Vagina (tissue), 2 donors: ENCODE measurements at regions not wholly inside any gene's neighbourhood (a gene's known extent, or its start where the extent isn't known, plus 50 kb on each side); places are given as distances from the start of the nearest gene placed in this dataset.

Source experiments
- DNase-seq, 2 donors: peaks; one replicate each; pipeline ENCODE4 v3.0.0-alpha.2; 2017; ENCODE audit errors: extremely low spot score in 2 of 2
- H3K27ac ChIP-seq: fragments of 200-600 bp; sonication (generic); one replicate; pipeline ENCODE4 v1.5.1; 2019
- H3K27me3 ChIP-seq: fragments of 200-600 bp; sonication (generic); one replicate; pipeline ENCODE4 v1.5.1; 2019
- H3K36me3 ChIP-seq, 2 donors: fragments of 200-600 bp; sonication (generic); one replicate each; pipeline ENCODE4 v1.5.1; 2017 to 2019
- H3K4me1 ChIP-seq: fragments of 200-600 bp; sonication (generic); one replicate; pipeline ENCODE4 v1.5.1; 2019
- H3K4me3 ChIP-seq, 2 donors: fragments of 200-600 bp; sonication (generic); 1 replicate in 1 of 2; 2 replicates in 1 of 2; pipeline ENCODE4 v1.5.1; 2016 to 2019
- H3K9me3 ChIP-seq: fragments of 200-600 bp; sonication (generic); one replicate; pipeline ENCODE4 v1.5.1; 2019
- POLR2A ChIP-seq, 2 donors: fragments of 450-650 bp; IDR thresholded peaks; one replicate each; pipeline ENCODE4 v1.6.1; 2017; ENCODE audit warnings: antibody characterized with exemption in 2 of 2, mild to moderate bottlenecking in 2 of 2, moderate library complexity in 2 of 2
- POLR2AphosphoS5 ChIP-seq, 2 donors: sonication (generic); formaldehyde crosslinking; IDR thresholded peaks; one replicate each; pipeline ENCODE4 v1.9.0; 2017; ENCODE audit warnings: antibody characterized with exemption in 2 of 2, mild to moderate bottlenecking in 2 of 2, low read depth in 1 of 2; ENCODE audit not compliant: insufficient read depth in 1 of 2
- intact Hi-C: fragments of 100-400 bp; cut with DNase I; formaldehyde crosslinking; loops from one replicate; pipeline ENCODE4 v1.15.1; 2023
- TF ChIP-seq, protein P1 (sequence below), 3 experiments: fragments of 450-650 bp in 2 of 3; fragments of 200-600 bp in 1 of 3; sonication (generic) in 1 of 3; IDR thresholded peaks; one replicate each; pipeline ENCODE4 v1.5.1; 2017 to 2019; ENCODE audit warnings: antibody characterized with exemption in 3 of 3, mild to moderate bottlenecking in 2 of 3, moderate library complexity in 2 of 3

DNA sequence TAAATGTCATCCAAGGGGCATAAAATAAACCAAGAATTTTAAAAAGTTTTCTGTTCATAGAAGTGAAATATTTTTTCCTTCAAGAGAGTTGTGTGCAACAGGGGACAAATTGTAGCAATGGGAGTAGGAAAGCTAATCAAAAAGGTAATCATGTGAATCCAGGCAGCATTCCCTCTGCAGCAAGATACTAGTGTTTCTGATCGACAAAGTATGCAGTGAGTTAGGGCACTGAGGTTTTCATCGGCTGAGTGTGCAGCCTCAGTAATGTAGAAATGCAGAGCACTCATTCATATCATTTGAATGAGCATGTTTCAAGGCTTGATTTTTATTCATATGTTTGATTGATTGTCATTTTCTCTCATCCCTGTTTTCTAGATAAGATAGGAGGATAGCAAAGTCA lies 321.7 kb downstream of the PCDH7 start:
- H3K4me1 ChIP-seq = no peaks in the 10 kb centered on the region
- H3K9me3 ChIP-seq = no peaks in the 10 kb centered on the region
- DNase-seq = no peak
- H3K27me3 ChIP-seq = no peaks in the 10 kb centered on the region
- intact Hi-C loops = no loop called here
- TF ChIP-seq POLR2AphosphoS5 (IDR thresholded peaks at IDR 0.05; ENCODE audit: insufficient read depth in 1 of 2, low read depth in 1 of 2) (no peak), POLR2A (IDR thresholded peaks at IDR 0.05) (no peak)
- TF ChIP-seq, protein P1, sequence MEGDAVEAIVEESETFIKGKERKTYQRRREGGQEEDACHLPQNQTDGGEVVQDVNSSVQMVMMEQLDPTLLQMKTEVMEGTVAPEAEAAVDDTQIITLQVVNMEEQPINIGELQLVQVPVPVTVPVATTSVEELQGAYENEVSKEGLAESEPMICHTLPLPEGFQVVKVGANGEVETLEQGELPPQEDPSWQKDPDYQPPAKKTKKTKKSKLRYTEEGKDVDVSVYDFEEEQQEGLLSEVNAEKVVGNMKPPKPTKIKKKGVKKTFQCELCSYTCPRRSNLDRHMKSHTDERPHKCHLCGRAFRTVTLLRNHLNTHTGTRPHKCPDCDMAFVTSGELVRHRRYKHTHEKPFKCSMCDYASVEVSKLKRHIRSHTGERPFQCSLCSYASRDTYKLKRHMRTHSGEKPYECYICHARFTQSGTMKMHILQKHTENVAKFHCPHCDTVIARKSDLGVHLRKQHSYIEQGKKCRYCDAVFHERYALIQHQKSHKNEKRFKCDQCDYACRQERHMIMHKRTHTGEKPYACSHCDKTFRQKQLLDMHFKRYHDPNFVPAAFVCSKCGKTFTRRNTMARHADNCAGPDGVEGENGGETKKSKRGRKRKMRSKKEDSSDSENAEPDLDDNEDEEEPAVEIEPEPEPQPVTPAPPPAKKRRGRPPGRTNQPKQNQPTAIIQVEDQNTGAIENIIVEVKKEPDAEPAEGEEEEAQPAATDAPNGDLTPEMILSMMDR (IDR thresholded peaks at IDR 0.05) = no peak
- no peak overlapping the region for H3K27ac ChIP-seq
- H3K36me3 ChIP-seq = no peaks in the 10 kb centered on the region
- no peak overlapping the region for H3K4me3 ChIP-seq

GRCh38 chr4:31043382-31044062 lies 323.4 kb downstream of the PCDH7 start:
- DNase-seq = no peak
- H3K9me3 ChIP-seq = no peaks in the 10 kb centered on the region
- H3K4me3 ChIP-seq = no peak overlapping the region
- no peaks in the 10 kb centered on the region for H3K4me1 ChIP-seq
- intact Hi-C loops = no loop called here
- no peaks in the 10 kb centered on the region for H3K36me3 ChIP-seq
- no peaks in the 10 kb centered on the region for H3K27me3 ChIP-seq
- TF ChIP-seq POLR2A (IDR thresholded peaks at IDR 0.05) (no peak), POLR2AphosphoS5 (IDR thresholded peaks at IDR 0.05; ENCODE audit: insufficient read depth in 1 of 2, low read depth in 1 of 2) (no peak)
- TF ChIP-seq, protein P1 (IDR thresholded peaks at IDR 0.05) = no peak
- H3K27ac ChIP-seq = no peak overlapping the region

DNA sequence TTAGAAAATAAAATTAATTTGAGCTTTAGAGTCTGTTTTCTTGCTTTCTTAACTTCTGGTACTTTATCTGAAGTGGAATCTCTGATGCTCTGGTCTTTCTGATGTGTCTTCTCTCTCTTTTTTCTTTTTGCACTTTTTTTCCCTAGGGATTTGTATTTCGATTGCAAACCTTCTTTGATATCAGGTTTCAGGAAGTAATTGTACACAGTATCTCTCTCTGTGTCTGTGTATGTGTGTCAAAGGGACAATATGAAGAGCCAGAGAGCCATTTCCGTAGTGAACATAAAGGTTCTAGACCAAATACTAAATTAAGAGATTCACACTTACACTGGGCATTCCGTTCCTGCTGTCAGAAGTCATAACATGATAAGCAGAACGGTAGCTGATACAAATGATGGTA lies 325.0 kb downstream of the PCDH7 start:
- no peak overlapping the region for H3K4me3 ChIP-seq
- intact Hi-C loops = no loop called here
- H3K9me3 ChIP-seq = no peaks in the 10 kb centered on the region
- no peaks in the 10 kb centered on the region for H3K36me3 ChIP-seq
- no peak for DNase-seq
- no peak for TF ChIP-seq POLR2AphosphoS5 (IDR thresholded peaks at IDR 0.05; ENCODE audit: insufficient read depth in 1 of 2, low read depth in 1 of 2)
- no peaks in the 10 kb centered on the region for H3K27me3 ChIP-seq
- H3K4me1 ChIP-seq = no peaks in the 10 kb centered on the region
- no peak overlapping the region for H3K27ac ChIP-seq

- intact Hi-C loops = no loop called here
- Histone ChIP-seq H3K4me1 (no peaks in the 10 kb centered on the region), H3K9me3 (no peaks in the 10 kb centered on the region), H3K27me3 (no peaks in the 10 kb centered on the region), H3K27ac (no peak overlapping the region), H3K36me3 (no peaks in the 10 kb centered on the region), H3K4me3 (no peak overlapping the region)
- TF ChIP-seq, protein P1 (IDR thresholded peaks at IDR 0.05) = no peak
- TF ChIP-seq POLR2AphosphoS5 (IDR thresholded peaks at IDR 0.05; ENCODE audit: insufficient read depth in 1 of 2, low read depth in 1 of 2) (no peak), POLR2A (IDR thresholded peaks at IDR 0.05) (no peak)
- DNase-seq = no peak
These were observed 325.7 kb downstream of the PCDH7 start for GRCh38 chr4:31045724-31046318.

- no peaks in the 10 kb centered on the region for H3K36me3 ChIP-seq
- no peak for TF ChIP-seq POLR2A (IDR thresholded peaks at IDR 0.05)
- TF ChIP-seq POLR2AphosphoS5 (IDR thresholded peaks at IDR 0.05; ENCODE audit: insufficient read depth in 1 of 2, low read depth in 1 of 2) = no peak
- TF ChIP-seq, protein P1 (IDR thresholded peaks at IDR 0.05) = no peak
- no peak for DNase-seq
- no peaks in the 10 kb centered on the region for H3K4me1 ChIP-seq
- H3K9me3 ChIP-seq = no peaks in the 10 kb centered on the region
- H3K4me3 ChIP-seq = no peak overlapping the region
- intact Hi-C loops = no loop called here
- no peaks in the 10 kb centered on the region for H3K27me3 ChIP-seq
- H3K27ac ChIP-seq = no peak overlapping the region
These were observed 331.0 kb downstream of the PCDH7 start for GRCh38 chr4:31051151-31051550.
